Neural progenitor cell (in vitro differentiated cells): ENCODE measurements at regions not wholly inside any gene's neighbourhood (a gene's known extent, or its start where the extent isn't known, plus 50 kb on each side); places are given as distances from the start of the nearest gene placed in this dataset.

Experiments used
- DNase-seq: peaks from one replicate; pipeline ENCODE4 v3.0.0-alpha.2; 2016; ENCODE audit warnings: low spot score
- H2AFZ ChIP-seq: fragments of 200-600 bp; sonication (generic); replicated peaks from 2 replicates; pipeline ENCODE4 v1.6.1; 2016; ENCODE audit warnings: antibody characterized with exemption
- H3F3A ChIP-seq: fragments of 200-600 bp; sonication (generic); 2 replicates; pipeline ENCODE4 v1.6.1; 2016; ENCODE audit warnings: antibody characterized with exemption, low read depth
- H3K27ac ChIP-seq: fragments of 200-600 bp; sonication (generic); 2 replicates; pipeline ENCODE4 v1.5.1; 2016; ENCODE audit warnings: mild to moderate bottlenecking
- H3K27me3 ChIP-seq: fragments of 200-600 bp; sonication (generic); 2 replicates; pipeline ENCODE4 v1.6.1; 2016; ENCODE audit warnings: mild to moderate bottlenecking, moderate library complexity
- H3K36me3 ChIP-seq: fragments of 200-600 bp; sonication (generic); 2 replicates; pipeline ENCODE4 v1.5.1; 2016
- H3K4me1 ChIP-seq: fragments of 200-600 bp; sonication (generic); 2 replicates; pipeline ENCODE4 v1.6.1; 2016; ENCODE audit warnings: mixed run types
- H3K4me2 ChIP-seq: fragments of 200-600 bp; sonication (generic); 2 replicates; pipeline ENCODE4 v1.6.1; 2016
- H3K4me3 ChIP-seq: fragments of 200-600 bp; sonication (generic); 2 replicates; pipeline ENCODE4 v1.5.1; 2016
- H3K79me2 ChIP-seq: fragments of 200-600 bp; sonication (generic); 2 replicates; pipeline ENCODE4 v1.6.1; 2016; ENCODE audit warnings: low read depth
- H3K9ac ChIP-seq: fragments of 200-600 bp; sonication (generic); 2 replicates; pipeline ENCODE4 v1.6.1; 2016
- H3K9me3 ChIP-seq: fragments of 200-600 bp; sonication (generic); 2 replicates; pipeline ENCODE4 v1.5.1; 2016; ENCODE audit warnings: low read depth
- H4K20me1 ChIP-seq: fragments of 200-600 bp; sonication (generic); 2 replicates; pipeline ENCODE4 v1.6.1; 2016; ENCODE audit warnings: low read depth
- H3K27ac Mint-ChIP-seq: 3 replicates; pipeline ENCODE4 v1.8.0; 2021; ENCODE audit warnings: mixed read lengths
- H3K27me3 Mint-ChIP-seq: 2 replicates; pipeline ENCODE4 v1.8.0; 2022; ENCODE audit warnings: low read depth, mild to moderate bottlenecking, inconsistent platforms, moderate library complexity, mixed read lengths; ENCODE audit not compliant: insufficient read depth
- H3K36me3 Mint-ChIP-seq: 3 replicates; pipeline ENCODE4 v1.8.0; 2021; ENCODE audit warnings: mixed read lengths
- H3K4me1 Mint-ChIP-seq: 3 replicates; pipeline ENCODE4 v1.8.0; 2021; ENCODE audit warnings: mixed read lengths
- H3K4me3 Mint-ChIP-seq: 3 replicates; pipeline ENCODE4 v1.8.0; 2021; ENCODE audit warnings: mild to moderate bottlenecking, moderate library complexity, mixed read lengths
- H3K9me3 Mint-ChIP-seq: 3 replicates; pipeline ENCODE4 v1.8.0; 2020; ENCODE audit warnings: mixed read lengths
- EZH2 ChIP-seq: fragments of 200-600 bp; sonication (generic); IDR thresholded peaks from 2 replicates; pipeline ENCODE4 v1.6.1; 2017; ENCODE audit warnings: antibody characterized with exemption, mild to moderate bottlenecking, moderate library complexity
- EZH2phosphoT487 ChIP-seq: fragments of 200-600 bp; sonication (generic); IDR thresholded peaks from 2 replicates; pipeline ENCODE4 v1.6.1; 2017; ENCODE audit warnings: antibody characterized with exemption
- TF ChIP-seq, protein P1 (sequence below): fragments of 200-600 bp; sonication (generic); IDR thresholded peaks from 2 replicates; pipeline ENCODE4 v1.5.1; 2017; ENCODE audit warnings: antibody characterized with exemption, mild to moderate bottlenecking

DNA sequence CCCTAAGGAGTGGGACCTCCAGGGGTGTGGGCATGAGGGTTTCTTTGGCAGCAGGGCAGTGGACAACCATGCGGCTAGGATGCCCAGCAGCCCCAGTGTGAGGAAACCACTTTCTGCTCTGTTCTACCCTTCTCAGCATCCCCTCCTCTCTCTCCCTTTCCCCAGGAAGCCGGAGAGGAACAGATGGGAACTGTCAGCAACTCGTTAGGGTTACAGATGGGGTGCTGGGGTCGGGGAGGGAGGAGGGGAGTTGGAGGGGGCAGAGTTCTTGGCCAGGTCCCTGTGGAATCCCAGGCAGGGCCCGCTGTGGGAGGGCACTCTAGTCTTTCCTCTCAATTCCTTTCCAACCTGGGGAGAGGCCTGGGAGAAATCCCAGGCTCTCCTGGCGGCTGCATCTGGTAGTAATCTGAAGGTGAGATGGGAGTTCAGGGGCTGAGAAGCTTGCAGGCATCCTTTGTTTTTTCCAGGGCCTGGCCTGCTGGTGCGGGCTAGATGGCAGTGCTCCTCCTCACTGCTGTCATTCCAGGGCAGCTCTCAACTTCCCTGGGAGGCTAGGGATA, 93.9 kb upstream of the CSF3R start:
- H3K36me3 ChIP-seq = no peaks in the 10 kb centered on the region
- no peak overlapping the region for H3K4me3 ChIP-seq
- Mint-ChIP-seq H3K9me3 (no peaks in the 10 kb centered on the region), H3K27ac (no peak overlapping the region), H3K27me3 (peaks cover 7% of the 10 kb centered on the region), H3K36me3 (no peaks in the 10 kb centered on the region), H3K4me1 (peaks cover 2% of the 10 kb centered on the region), H3K4me3 (no peak overlapping the region)
- no peak for DNase-seq
- TF ChIP-seq, protein P1, sequence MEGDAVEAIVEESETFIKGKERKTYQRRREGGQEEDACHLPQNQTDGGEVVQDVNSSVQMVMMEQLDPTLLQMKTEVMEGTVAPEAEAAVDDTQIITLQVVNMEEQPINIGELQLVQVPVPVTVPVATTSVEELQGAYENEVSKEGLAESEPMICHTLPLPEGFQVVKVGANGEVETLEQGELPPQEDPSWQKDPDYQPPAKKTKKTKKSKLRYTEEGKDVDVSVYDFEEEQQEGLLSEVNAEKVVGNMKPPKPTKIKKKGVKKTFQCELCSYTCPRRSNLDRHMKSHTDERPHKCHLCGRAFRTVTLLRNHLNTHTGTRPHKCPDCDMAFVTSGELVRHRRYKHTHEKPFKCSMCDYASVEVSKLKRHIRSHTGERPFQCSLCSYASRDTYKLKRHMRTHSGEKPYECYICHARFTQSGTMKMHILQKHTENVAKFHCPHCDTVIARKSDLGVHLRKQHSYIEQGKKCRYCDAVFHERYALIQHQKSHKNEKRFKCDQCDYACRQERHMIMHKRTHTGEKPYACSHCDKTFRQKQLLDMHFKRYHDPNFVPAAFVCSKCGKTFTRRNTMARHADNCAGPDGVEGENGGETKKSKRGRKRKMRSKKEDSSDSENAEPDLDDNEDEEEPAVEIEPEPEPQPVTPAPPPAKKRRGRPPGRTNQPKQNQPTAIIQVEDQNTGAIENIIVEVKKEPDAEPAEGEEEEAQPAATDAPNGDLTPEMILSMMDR = peak; percentile 7
- no peak for TF ChIP-seq EZH2
- H3K9me3 ChIP-seq = no peaks in the 10 kb centered on the region
- H3K27me3 ChIP-seq = peaks cover 4% of the 10 kb centered on the region
- H3K79me2 ChIP-seq = no peaks in the 10 kb centered on the region
- peak overlapping the region; percentile 50 for H2AFZ ChIP-seq
- no peak overlapping the region for H3K4me2 ChIP-seq
- H4K20me1 ChIP-seq = no peaks in the 10 kb centered on the region
- H3F3A ChIP-seq = peaks cover 9% of the 10 kb centered on the region
- H3K9ac ChIP-seq = no peak overlapping the region
- no peak overlapping the region for H3K27ac ChIP-seq
- H3K4me1 ChIP-seq = peaks cover 21% of the 10 kb centered on the region

GRCh38 chr1:36576118-36576517, 93.4 kb upstream of the CSF3R start:
- no peak overlapping the region for H3K27ac ChIP-seq

DNA sequence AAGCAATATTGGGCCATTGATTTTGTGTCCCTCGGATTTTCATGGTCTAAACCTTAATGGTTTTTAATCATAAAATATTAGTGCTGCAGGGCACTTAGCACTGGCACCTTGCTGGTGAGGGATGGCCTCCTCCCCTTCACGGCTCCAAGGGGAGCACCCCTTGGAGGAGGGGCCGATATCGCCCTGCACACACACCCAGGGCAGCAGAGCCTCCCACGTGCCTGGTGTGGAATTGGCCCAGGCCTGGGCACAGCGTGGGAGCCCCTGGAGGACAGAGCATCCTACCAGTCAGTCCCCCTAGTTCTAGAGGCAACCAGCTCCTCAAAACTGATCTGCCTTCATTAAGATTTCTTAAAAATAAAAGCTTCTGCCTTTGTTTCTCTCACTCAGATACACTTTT, 90.7 kb upstream of the CSF3R start:
- no peak overlapping the region for H3K27ac ChIP-seq
- H3K9me3 ChIP-seq = no peaks in the 10 kb centered on the region
- H3K4me1 Mint-ChIP-seq = no peaks in the 10 kb centered on the region
- H3K4me1 ChIP-seq = peaks cover 8% of the 10 kb centered on the region
- H4K20me1 ChIP-seq = no peaks in the 10 kb centered on the region
- peaks cover 4% of the 10 kb centered on the region for H3K27me3 ChIP-seq
- H3K36me3 ChIP-seq = no peaks in the 10 kb centered on the region
- no peak overlapping the region for H3K9ac ChIP-seq
- H3K9me3 Mint-ChIP-seq = no peaks in the 10 kb centered on the region
- H3K4me3 Mint-ChIP-seq = no peak overlapping the region
- H3K4me3 ChIP-seq = no peak overlapping the region
- no peak for TF ChIP-seq EZH2
- TF ChIP-seq, protein P1 = no peak
- no peak for TF ChIP-seq EZH2phosphoT487
- H2AFZ ChIP-seq = no peak overlapping the region
- DNase-seq = no peak
- H3K27ac Mint-ChIP-seq = no peak overlapping the region
- H3K4me2 ChIP-seq = no peak overlapping the region
- peaks cover 8% of the 10 kb centered on the region for H3K27me3 Mint-ChIP-seq
- no peaks in the 10 kb centered on the region for H3K36me3 Mint-ChIP-seq
- H3K79me2 ChIP-seq = no peaks in the 10 kb centered on the region
- H3F3A ChIP-seq = peaks cover 9% of the 10 kb centered on the region

More at GRCh38 chr1:36576118-36576517, 93.4 kb upstream of the CSF3R start:
- Mint-ChIP-seq H3K27me3 (peaks cover 7% of the 10 kb centered on the region), H3K27ac (no peak overlapping the region), H3K36me3 (no peaks in the 10 kb centered on the region), H3K4me3 (peak overlapping the region; percentile 18), H3K9me3 (no peaks in the 10 kb centered on the region), H3K4me1 (peaks cover 2% of the 10 kb centered on the region)
- no peaks in the 10 kb centered on the region for H3K79me2 ChIP-seq
- H3F3A ChIP-seq = peaks cover 9% of the 10 kb centered on the region
- H4K20me1 ChIP-seq = no peaks in the 10 kb centered on the region
- H3K9me3 ChIP-seq = no peaks in the 10 kb centered on the region
- no peak overlapping the region for H3K4me2 ChIP-seq
- H2AFZ ChIP-seq = peak overlapping the region; percentile 50
- H3K9ac ChIP-seq = no peak overlapping the region
- DNase-seq = peak; percentile 88
- TF ChIP-seq, protein P1 = peak; percentile 92
- no peak for TF ChIP-seq EZH2
- H3K36me3 ChIP-seq = no peaks in the 10 kb centered on the region
- peaks cover 16% of the 10 kb centered on the region for H3K4me1 ChIP-seq
- H3K27me3 ChIP-seq = peaks cover 4% of the 10 kb centered on the region
- no peak overlapping the region for H3K4me3 ChIP-seq
